CD4-positive, alpha-beta T cell (primary cell): ENCODE measurements at regions not wholly inside any gene's neighbourhood (a gene's known extent, or its start where the extent isn't known, plus 50 kb on each side); places are given as distances from the start of the nearest gene placed in this dataset.

Experiments
- ATAC-seq: fragments of 200-7000 bp; cut with Tn5 transposase; one replicate; pipeline ENCODE4 v1.10.0; 2022; ENCODE audit warnings: mild to moderate bottlenecking; ENCODE audit not compliant: poor library complexity
- CTCF ChIA-PET: fragments of 350-600 bp; sonication (Branson Sonifier 250); formaldehyde crosslinking; loops from one replicate; lab custom pipeline; 2021; ENCODE audit warnings: antibody characterized with exemption, inconsistent platforms; lab: Charles Lee
- POLR2A ChIA-PET: fragments of 350-600 bp; sonication (Branson Sonifier 250); formaldehyde crosslinking; loops from one replicate; lab custom pipeline; 2021; ENCODE audit warnings: antibody characterized with exemption, inconsistent platforms; lab: Charles Lee
- DNase-seq, 14 experiments: peaks; one replicate each; pipeline ENCODE4 v3.0.0-alpha.2; 2013 to 2020; ENCODE audit warnings: mixed read lengths in 2 of 14
- H3K27ac ChIP-seq, 2 donors: one replicate each; pipeline versions ENCODE4 v1.5.1 to v1.7.0; 2013; ENCODE audit warnings: low read length in 2 of 2, low read depth in 1 of 2, mild to moderate bottlenecking in 1 of 2
- H3K27me3 ChIP-seq, 2 experiments: 1 replicate in 1 of 2; 2 replicates in 1 of 2; pipeline versions ENCODE4 v1.6.1 to v1.7.0; 2013; ENCODE audit warnings: low read length in 2 of 2, control low read depth in 1 of 2, mild to moderate bottlenecking in 1 of 2, moderate library complexity in 1 of 2; ENCODE audit not compliant: insufficient read depth in 2 of 2, control insufficient read depth in 1 of 2
- H3K36me3 ChIP-seq: one replicate; pipeline ENCODE4 v1.6.1; 2013; ENCODE audit warnings: low read length, control low read depth; ENCODE audit not compliant: insufficient read depth
- H3K4me1 ChIP-seq: one replicate; pipeline ENCODE4 v1.6.1; 2013; ENCODE audit warnings: low read length, control low read depth; ENCODE audit not compliant: insufficient read depth
- H3K4me3 ChIP-seq: one replicate; pipeline ENCODE4 v1.5.1; 2013; ENCODE audit warnings: mild to moderate bottlenecking, low read length, moderate library complexity
- H3K9me3 ChIP-seq, 2 experiments: 1 replicate in 1 of 2; 2 replicates in 1 of 2; pipeline versions ENCODE4 v1.6.1 to v1.7.0; 2013; ENCODE audit warnings: low read length in 2 of 2, mild to moderate bottlenecking in 2 of 2, control low read depth in 1 of 2, moderate library complexity in 1 of 2; ENCODE audit not compliant: control insufficient read depth in 1 of 2, insufficient read depth in 1 of 2
- H3K27ac Mint-ChIP-seq: one replicate; pipeline ENCODE4 v1.8.0; 2020; ENCODE audit warnings: mixed read lengths
- H3K27me3 Mint-ChIP-seq: one replicate; pipeline ENCODE4 v1.8.0; 2021; ENCODE audit warnings: mixed read lengths
- H3K36me3 Mint-ChIP-seq: one replicate; pipeline ENCODE4 v1.8.0; 2021; ENCODE audit warnings: low read depth, mixed read lengths
- H3K4me1 Mint-ChIP-seq: one replicate; pipeline ENCODE4 v1.8.0; 2021; ENCODE audit warnings: low read depth, mixed read lengths
- H3K4me3 Mint-ChIP-seq: one replicate; pipeline ENCODE4 v1.8.0; 2020; ENCODE audit warnings: mild to moderate bottlenecking, mixed read lengths
- H3K9me3 Mint-ChIP-seq: one replicate; pipeline ENCODE4 v1.8.0; 2020; ENCODE audit warnings: mixed read lengths
- intact Hi-C, 2 experiments: fragments of 100-400 bp; cut with DNase I in 1 of 2; cut with micrococcal nuclease in 1 of 2; formaldehyde crosslinking; loops; one replicate each; pipeline versions ENCODE4 v1.15.1 to v1.9.0; 2023 to 2025; cut with DNase I, micrococcal nuclease
- TF ChIP-seq, protein P1 (sequence below): fragments of 200-600 bp; IDR thresholded peaks from one replicate; pipeline ENCODE4 v1.8.0; 2022; ENCODE audit warnings: antibody characterized with exemption, mild to moderate bottlenecking

DNA sequence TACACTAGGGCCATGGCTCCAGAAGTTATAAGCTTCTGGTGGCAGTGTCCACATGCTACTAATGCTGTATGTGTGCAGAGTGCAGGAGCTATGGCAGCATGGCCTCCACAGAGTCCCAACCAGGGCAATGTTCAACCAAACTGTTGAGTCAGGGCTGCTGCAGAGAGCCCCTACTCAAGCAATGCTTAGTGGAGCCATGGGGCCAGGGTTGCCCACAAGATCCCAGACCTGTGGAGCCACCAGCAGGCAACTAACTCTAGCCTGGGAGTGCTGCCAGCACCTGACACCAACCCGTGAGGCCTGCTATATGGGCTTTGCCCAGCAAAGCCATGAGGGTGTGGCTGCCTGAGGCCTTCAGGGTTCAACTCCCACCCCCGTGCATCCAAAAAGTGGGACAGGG lies 655.2 kb downstream of the TBC1D22A start:
- TF ChIP-seq, protein P1, sequence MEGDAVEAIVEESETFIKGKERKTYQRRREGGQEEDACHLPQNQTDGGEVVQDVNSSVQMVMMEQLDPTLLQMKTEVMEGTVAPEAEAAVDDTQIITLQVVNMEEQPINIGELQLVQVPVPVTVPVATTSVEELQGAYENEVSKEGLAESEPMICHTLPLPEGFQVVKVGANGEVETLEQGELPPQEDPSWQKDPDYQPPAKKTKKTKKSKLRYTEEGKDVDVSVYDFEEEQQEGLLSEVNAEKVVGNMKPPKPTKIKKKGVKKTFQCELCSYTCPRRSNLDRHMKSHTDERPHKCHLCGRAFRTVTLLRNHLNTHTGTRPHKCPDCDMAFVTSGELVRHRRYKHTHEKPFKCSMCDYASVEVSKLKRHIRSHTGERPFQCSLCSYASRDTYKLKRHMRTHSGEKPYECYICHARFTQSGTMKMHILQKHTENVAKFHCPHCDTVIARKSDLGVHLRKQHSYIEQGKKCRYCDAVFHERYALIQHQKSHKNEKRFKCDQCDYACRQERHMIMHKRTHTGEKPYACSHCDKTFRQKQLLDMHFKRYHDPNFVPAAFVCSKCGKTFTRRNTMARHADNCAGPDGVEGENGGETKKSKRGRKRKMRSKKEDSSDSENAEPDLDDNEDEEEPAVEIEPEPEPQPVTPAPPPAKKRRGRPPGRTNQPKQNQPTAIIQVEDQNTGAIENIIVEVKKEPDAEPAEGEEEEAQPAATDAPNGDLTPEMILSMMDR: no peak
- peaks cover 6% of the 10 kb centered on the region for H3K9me3 Mint-ChIP-seq

DNA sequence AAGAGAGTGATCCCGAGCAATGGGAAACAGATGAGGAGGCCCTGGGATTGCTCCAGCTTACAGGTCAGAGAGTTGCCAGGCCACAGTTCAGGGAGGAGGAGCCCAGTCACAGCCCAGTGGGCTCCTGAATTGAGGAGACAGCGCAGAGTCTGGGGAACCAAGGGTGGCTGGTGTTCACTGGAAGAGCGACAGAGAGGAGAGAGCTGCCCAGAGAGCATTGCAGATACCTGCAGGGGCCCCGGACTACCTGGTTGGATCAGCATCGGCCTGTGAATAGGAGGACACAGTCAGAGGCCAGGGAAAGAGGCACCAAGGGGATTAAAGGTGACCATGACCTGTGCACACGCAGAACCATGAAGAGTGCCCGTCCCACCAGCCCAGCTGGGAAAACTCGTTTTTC lies 648.6 kb downstream of the TBC1D22A start:
- Mint-ChIP-seq H3K4me1 (no peaks in the 10 kb centered on the region), H3K27ac (no peak overlapping the region), H3K4me3 (no peak overlapping the region), H3K36me3 (no peaks in the 10 kb centered on the region), H3K9me3 (no peaks in the 10 kb centered on the region), H3K27me3 (peaks cover 34% of the 10 kb centered on the region)
- Histone ChIP-seq H3K4me1 (no peaks in the 10 kb centered on the region), H3K9me3 (no peaks in the 10 kb centered on the region), H3K27me3 (peaks cover 3 to 6% of the 10 kb centered on the region in 2 experiments), H3K36me3 (no peaks in the 10 kb centered on the region), H3K4me3 (no peak overlapping the region), H3K27ac (no peak overlapping the region)
- TF ChIP-seq, protein P1: no peak
- DNase-seq (no peak), ATAC-seq (no peak)
- intact Hi-C loops: no loop called here
- ChIA-PET POLR2A (no interaction called here), CTCF (no interaction called here)

More for the DNA sequence above, 655.2 kb downstream of the TBC1D22A start:
- ChIA-PET POLR2A (no interaction called here), CTCF (no interaction called here)
- no peaks in the 10 kb centered on the region for H3K4me1 Mint-ChIP-seq
- H3K27me3 Mint-ChIP-seq: peaks cover 17% of the 10 kb centered on the region
- Histone ChIP-seq H3K9me3 (peaks cover 0 to 7% of the 10 kb centered on the region in 2 experiments), H3K4me1 (no peaks in the 10 kb centered on the region), H3K36me3 (no peaks in the 10 kb centered on the region), H3K27me3 (no peaks in the 10 kb centered on the region), H3K27ac (no peak overlapping the region), H3K4me3 (no peak overlapping the region)
- ATAC-seq (no peak), DNase-seq (no peak)
- H3K4me3 Mint-ChIP-seq: no peak overlapping the region
- no peak overlapping the region for H3K27ac Mint-ChIP-seq
- intact Hi-C loops: no loop called here
- no peaks in the 10 kb centered on the region for H3K36me3 Mint-ChIP-seq

DNA sequence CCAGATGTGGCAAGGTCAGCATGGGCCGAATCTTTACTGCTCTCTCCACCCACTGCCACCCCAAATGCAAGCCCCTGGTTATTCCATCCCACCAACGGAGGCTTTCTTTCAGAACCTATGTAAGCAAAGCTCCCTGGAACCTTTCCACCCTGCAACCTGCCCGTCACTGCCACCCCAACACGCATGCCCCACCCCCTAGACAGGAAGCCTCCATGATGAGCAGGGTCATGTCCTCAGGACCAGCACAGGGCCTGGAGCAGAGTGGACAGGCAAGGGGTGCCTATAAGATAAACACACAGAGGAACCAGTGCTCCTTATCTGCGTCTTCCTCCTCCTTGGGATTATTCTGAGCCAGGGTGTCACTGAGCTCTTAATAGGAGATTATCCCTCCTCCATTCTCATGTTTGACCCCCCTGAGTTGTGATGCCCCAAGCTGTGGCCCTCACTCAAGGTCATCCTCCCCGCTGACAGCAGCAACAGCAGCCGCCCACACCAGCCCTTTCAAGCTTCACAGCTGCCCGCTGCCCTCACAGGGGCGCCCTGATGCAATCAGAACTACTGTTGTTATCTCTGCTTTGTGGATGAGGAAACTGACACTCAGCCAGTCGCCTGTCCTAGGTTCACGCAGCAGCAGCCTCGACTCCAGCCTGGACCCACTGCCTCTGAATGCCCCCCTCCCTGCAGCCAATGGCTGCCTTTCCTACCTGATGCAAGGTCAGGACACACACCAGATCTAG lies 647.3 kb downstream of the TBC1D22A start:
- Mint-ChIP-seq H3K27ac (no peak overlapping the region), H3K4me3 (no peak overlapping the region), H3K27me3 (peaks cover 36% of the 10 kb centered on the region), H3K4me1 (no peaks in the 10 kb centered on the region), H3K36me3 (no peaks in the 10 kb centered on the region), H3K9me3 (no peaks in the 10 kb centered on the region)
- ChIA-PET CTCF (no interaction called here), POLR2A (no interaction called here)
- no peaks in the 10 kb centered on the region for H3K9me3 ChIP-seq
- no peak for DNase-seq
- H3K4me1 ChIP-seq: no peaks in the 10 kb centered on the region
- no peak for ATAC-seq
- intact Hi-C loops: no loop called here
- H3K36me3 ChIP-seq: no peaks in the 10 kb centered on the region
- peaks cover 3 to 6% of the 10 kb centered on the region in 2 experiments for H3K27me3 ChIP-seq
- TF ChIP-seq, protein P1: no peak
- no peak overlapping the region for H3K4me3 ChIP-seq
- H3K27ac ChIP-seq: no peak overlapping the region
